HG03097 (cell line): ENCODE measurements at regions not wholly inside any gene's neighbourhood (a gene's known extent, or its start where the extent isn't known, plus 50 kb on each side); places are given as distances from the start of the nearest gene placed in this dataset.
A peak's percentile ranks its signal among the peaks of the same experiment; 100 is the strongest.
"Not testable (repeated sequence)": the region's sequence is repeated elsewhere in the genome, so short reads cannot be mapped to it uniquely, and the experiment has no call there.

Experiments
- ATAC-seq: cut with Tn5 transposase; IDR thresholded peaks from one replicate; pipeline ENCODE4 v1.9.1; 2021; ENCODE audit not compliant: unreplicated experiment, low FRiP score

DNA sequence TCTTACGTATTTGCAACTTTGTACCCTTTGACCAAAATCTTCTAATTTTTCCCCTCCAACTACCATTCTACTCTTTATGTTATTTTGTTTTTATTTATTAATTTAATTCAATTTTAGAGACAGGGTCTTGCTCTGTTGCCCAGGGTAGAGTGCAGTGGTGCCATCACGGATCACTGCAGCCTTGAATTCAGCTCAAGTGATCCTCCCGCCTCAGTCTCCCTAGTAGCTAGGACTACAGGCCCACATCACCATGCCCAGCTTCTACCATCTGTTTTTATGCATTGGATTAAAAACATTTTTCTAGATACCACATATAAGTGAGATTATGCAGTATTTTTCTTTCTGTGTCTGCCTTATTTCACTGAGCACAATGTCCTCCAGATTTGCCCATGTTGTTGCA, 2912.5 kb downstream of the RPIA start:
- ATAC-seq, result not testable (repeated sequence)

GRCh38 chr2:91604629-91605028, 2913.2 kb downstream of the RPIA start:
- ATAC-seq, result not testable (repeated sequence)

GRCh38 chr2:91623739-91624138, 2932.3 kb downstream of the RPIA start:
- not testable (repeated sequence) for ATAC-seq

DNA sequence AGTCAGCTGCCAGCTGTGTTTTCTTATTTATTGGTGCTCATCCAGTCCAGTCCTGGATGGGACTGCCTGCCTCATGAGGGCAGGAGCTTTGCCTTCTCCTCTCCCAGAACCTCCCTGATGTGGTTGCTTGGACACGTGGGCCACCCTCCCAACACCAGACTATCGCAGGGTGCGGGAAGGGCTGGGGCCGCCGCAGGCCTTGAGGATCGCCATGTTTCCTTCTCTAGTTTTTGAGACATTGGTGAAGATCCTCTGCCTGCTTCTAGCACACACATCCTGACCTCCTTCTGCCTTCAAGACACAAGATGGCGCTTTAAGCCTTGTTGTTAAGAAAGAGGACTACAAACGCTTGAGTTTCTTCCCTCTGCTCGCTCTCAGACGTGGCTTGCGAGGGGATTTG, 2937.0 kb downstream of the RPIA start:
- ATAC-seq, result not testable (repeated sequence)

DNA sequence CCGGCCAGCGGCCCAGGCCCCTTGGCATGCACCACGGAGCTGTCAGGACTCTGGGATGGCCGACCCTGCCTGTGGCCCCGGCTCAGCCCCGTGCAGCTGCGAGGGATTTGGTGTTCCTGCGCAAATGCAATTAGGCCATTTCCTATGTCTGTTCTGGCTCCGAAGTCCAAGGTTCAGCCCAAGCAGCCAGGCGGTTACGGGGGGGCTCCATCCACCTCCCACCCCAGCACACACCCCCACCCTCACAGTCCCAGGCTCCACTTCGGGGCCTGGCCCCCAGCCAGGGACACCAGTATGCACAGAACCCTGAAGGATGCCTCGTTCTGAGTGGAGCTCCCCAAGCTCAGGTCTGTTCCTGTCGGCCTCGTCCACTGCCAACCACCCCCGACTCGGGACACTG, 2965.7 kb downstream of the RPIA start:
- ATAC-seq, result not testable (repeated sequence)

DNA sequence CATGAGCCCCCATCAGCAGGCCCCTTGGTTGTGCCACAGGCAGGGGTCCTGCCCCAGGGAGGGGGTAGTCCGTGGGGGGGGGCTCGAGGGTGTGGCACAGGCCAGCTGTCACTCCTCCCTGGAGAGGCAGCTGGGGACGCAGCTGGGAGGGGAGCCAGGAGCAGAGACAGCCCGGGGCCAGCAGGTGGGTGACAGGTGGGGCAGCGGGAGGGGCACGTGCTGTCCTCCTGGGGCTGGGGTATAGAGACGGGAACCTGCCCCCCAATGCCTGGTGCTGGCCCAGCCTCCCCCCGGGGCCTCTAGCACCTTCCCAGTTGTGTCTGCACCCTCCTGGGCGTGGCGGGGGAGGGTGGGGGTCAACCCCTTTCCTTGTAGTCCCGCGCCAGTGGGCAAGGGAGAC, 2966.9 kb downstream of the RPIA start:
- ATAC-seq, result not testable (repeated sequence)

- not testable (repeated sequence) for ATAC-seq
Observed at GRCh38 chr2:91659189-91659916, 2967.9 kb downstream of the RPIA start.

- ATAC-seq, result peak; percentile 92
Observed at GRCh38 chr2:91659917-91660275, 2968.4 kb downstream of the RPIA start.

GRCh38 chr2:91667341-91667740, 2975.9 kb downstream of the RPIA start:
- ATAC-seq, result not testable (repeated sequence)

DNA sequence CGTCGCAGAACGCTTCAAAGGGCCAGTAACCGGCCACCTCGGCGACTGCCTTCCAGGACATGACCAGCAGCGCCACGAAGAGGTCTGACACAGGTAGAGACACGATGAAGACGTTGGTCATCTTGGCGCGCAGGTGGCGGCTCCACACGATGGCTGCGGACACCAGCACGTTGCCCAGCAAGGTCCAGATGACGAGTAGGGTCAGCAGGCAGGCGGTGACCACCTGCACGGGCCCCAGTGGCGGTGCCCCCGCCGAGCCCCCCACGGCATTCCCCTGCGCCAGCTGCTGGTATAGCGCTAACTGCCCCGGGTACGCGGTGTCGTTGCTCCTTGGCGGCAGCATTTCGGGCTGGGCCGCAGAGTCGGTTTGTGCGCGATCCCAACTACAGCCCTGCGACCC, 2994.1 kb downstream of the RPIA start:
- not testable (repeated sequence) for ATAC-seq

GRCh38 chr2:91686046-91686445, 2994.6 kb downstream of the RPIA start:
- ATAC-seq, result not testable (repeated sequence)
